Occipital lobe (tissue), 1 donor: ENCODE measurements at regions not wholly inside any gene's neighbourhood (a gene's known extent, or its start where the extent isn't known, plus 50 kb on each side); places are given as distances from the start of the nearest gene placed in this dataset.
"Not testable (repeated sequence)": the region's sequence is repeated elsewhere in the genome, so short reads cannot be mapped to it uniquely, and the experiment has no call there.

ENCODE experiments used
- DNase-seq: peaks from one replicate; lab custom pipeline; 2025; lab: John Stamatoyannopoulos, UW

GRCh38 chr10:9331583-9332008 lies 1277.1 kb downstream of the GATA3 start:
- DNase-seq: no peak

GRCh38 chr10:9334270-9334669 lies 1279.8 kb downstream of the GATA3 start:
- no peak for DNase-seq

- DNase-seq: no peak
Measured at GRCh38 chr10:9339716-9340115, 1285.2 kb downstream of the GATA3 start.

GRCh38 chr10:9342885-9343570 lies 1288.5 kb downstream of the GATA3 start:
- DNase-seq: peak; percentile 3

- not testable (repeated sequence) for DNase-seq
Measured at GRCh38 chr10:9347933-9348332, 1293.4 kb downstream of the GATA3 start.

- no peak for DNase-seq
Measured at GRCh38 chr10:9357471-9357870, 1303.0 kb downstream of the GATA3 start.

GRCh38 chr10:9362721-9363120 lies 1308.2 kb downstream of the GATA3 start:
- no peak for DNase-seq

GRCh38 chr10:9379183-9379582 lies 1324.7 kb downstream of the GATA3 start:
- no peak for DNase-seq

GRCh38 chr10:9381733-9382532 lies 1327.4 kb downstream of the GATA3 start:
- DNase-seq: no peak

- no peak for DNase-seq
Measured at GRCh38 chr10:9382533-9382866, 1328.0 kb downstream of the GATA3 start.

- DNase-seq: no peak
Measured at GRCh38 chr10:9390516-9390915, 1336.0 kb downstream of the GATA3 start.

GRCh38 chr10:9399275-9399983 lies 1344.9 kb downstream of the GATA3 start:
- no peak for DNase-seq

- DNase-seq: not testable (repeated sequence)
Measured at GRCh38 chr10:9402067-9402466, 1347.6 kb downstream of the GATA3 start.

GRCh38 chr10:9402507-9403195 lies 1348.2 kb downstream of the GATA3 start:
- DNase-seq: not testable (repeated sequence)

- DNase-seq: not testable (repeated sequence)
Measured at GRCh38 chr10:9407201-9407600, 1352.7 kb downstream of the GATA3 start.

- no peak for DNase-seq
Measured at GRCh38 chr10:9416331-9416730, 1361.8 kb downstream of the GATA3 start.

- DNase-seq: no peak
Measured at GRCh38 chr10:9419757-9420156, 1365.3 kb downstream of the GATA3 start.

- no peak for DNase-seq
Measured at GRCh38 chr10:9427209-9427608, 1372.7 kb downstream of the GATA3 start.

GRCh38 chr10:9437131-9437530 lies 1382.6 kb downstream of the GATA3 start:
- DNase-seq: no peak

GRCh38 chr10:9443758-9444157 lies 1389.3 kb downstream of the GATA3 start:
- DNase-seq: no peak

- no peak for DNase-seq
Measured at GRCh38 chr10:9449530-9449929, 1395.0 kb downstream of the GATA3 start.

GRCh38 chr10:9450801-9451200 lies 1396.3 kb downstream of the GATA3 start:
- no peak for DNase-seq
